OCI-LY1 (cell line): ENCODE measurements at regions not wholly inside any gene's neighbourhood (a gene's known extent, or its start where the extent isn't known, plus 50 kb on each side); places are given as distances from the start of the nearest gene placed in this dataset.

Experiments
- CTCF ChIP-seq: fragments of 200-600 bp; sonication (generic), shearing (Covaris generic); IDR thresholded peaks from 2 replicates; pipeline ENCODE4 v1.5.1; 2017; ENCODE audit warnings: mild to moderate bottlenecking, antibody characterized with exemption, low read length, moderate library complexity, mixed read lengths
- EZH2 ChIP-seq: fragments of 200-600 bp; sonication (generic), shearing (Covaris generic); IDR thresholded peaks from 2 replicates; pipeline ENCODE4 v1.8.0; 2017; ENCODE audit warnings: borderline replicate concordance, mixed run types, mild to moderate bottlenecking, antibody characterized with exemption, low read length, moderate library complexity, mixed read lengths

DNA sequence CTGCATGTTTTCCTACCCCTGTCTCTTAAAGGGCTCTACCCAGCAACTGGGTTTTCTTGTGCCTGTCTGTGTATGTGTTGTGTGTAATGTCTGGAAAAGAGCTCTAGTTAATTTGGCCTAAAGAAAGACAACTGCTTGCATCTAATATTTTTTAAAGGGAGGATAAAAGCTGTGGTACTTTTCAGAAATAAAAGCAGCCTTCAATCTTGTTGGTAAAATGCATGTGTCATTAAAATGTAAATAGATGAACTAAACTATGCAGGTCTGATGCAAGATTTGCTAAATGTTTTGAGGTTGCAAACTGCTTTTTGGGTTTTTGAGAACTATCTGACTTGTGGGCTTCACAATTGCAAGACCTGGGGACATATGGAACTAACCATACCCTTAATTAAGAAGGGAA is 445.3 kb downstream of the HTR7 start:
- no peak for TF ChIP-seq CTCF
- TF ChIP-seq EZH2: no peak
